ENCODE measurements at regions not wholly inside any gene's neighbourhood (a gene's known extent, or its start where the extent isn't known, plus 50 kb on each side); places are given as distances from the start of the nearest gene placed in this dataset.

GRCh38 chr4:74546057-74546456 is 101.1 kb downstream of the AREG start:
- ChIA-PET POLR2A (no interaction called here), CTCF (ENCODE audit: low intra/inter-chr PET ratio, low total read pairs) (no interaction called here)
- H3K79me2 ChIP-seq (ENCODE audit: insufficient read depth, low read length) = no peaks in the 10 kb centered on the region
- H3K9ac ChIP-seq (ENCODE audit: insufficient read depth, low read depth, low read length) = no peak overlapping the region
- H3K27me3 ChIP-seq (ENCODE audit: control insufficient read depth in 1 of 2, insufficient read depth in 2 of 2, low read length in 2 of 2) = no peaks in the 10 kb centered on the region
- no peak overlapping the region for H3K4me2 ChIP-seq (ENCODE audit: low read depth, low read length)
- peaks cover 10% of the 10 kb centered on the region; the same call in 1 of the 2 replicates for H3K4me1 ChIP-seq (ENCODE audit: insufficient read depth, low read length)
- WGBS (ENCODE audit: low lambda C conversion rate) = 86% methylated on average over 2 of the region's 2 CpGs
- no TSS peak for BruUV-seq (replicated peaks)
- no peak overlapping the region for H3K4me3 ChIP-seq (replicated peaks in 1 of 3; ENCODE audit: insufficient read depth in 1 of 3, low read depth in 2 of 3, low read length in 3 of 3)
- H2AFZ ChIP-seq (ENCODE audit: low read length) = no peak overlapping the region
- FAIRE-seq (no peak), ATAC-seq (no peak), DNase-seq (ENCODE audit: low spot score) (no peak)
- no peaks in the 10 kb centered on the region for H3K36me3 ChIP-seq (replicated peaks in 1 of 2; ENCODE audit: control insufficient read depth in 1 of 2, insufficient read depth in 2 of 2, low read length in 2 of 2)
- no peaks in the 10 kb centered on the region for H3K9me3 ChIP-seq (ENCODE audit: low read length)
- no peak for TF ChIP-seq ONECUT2 (CRISPR knock-in tag; IDR thresholded peaks at IDR 0.05)
- no peak for TF ChIP-seq ZNF24 (IDR thresholded peaks at IDR 0.05)
- TF ChIP-seq ZNF230 (CRISPR knock-in tag; IDR thresholded peaks at IDR 0.05) = no peak
- no peak for TF ChIP-seq THAP9 (CRISPR knock-in tag; IDR thresholded peaks at IDR 0.05; ENCODE audit: borderline replicate concordance)
- no peak for TF ChIP-seq NKX3-1 (CRISPR knock-in tag; IDR thresholded peaks at IDR 0.05)
- H4K20me1 ChIP-seq (ENCODE audit: insufficient read depth, low read length) = no peaks in the 10 kb centered on the region
- H3K27ac ChIP-seq (ENCODE audit: extremely low read length, insufficient read depth, low read length) = no peak overlapping the region
- in situ Hi-C loops (cut with HindIII; ENCODE audit: extremely low pct_ligation_motif_present, low pct_unique_long_range_greater_than_20kb) (no loop called here), intact Hi-C loops (cut with micrococcal nuclease; ENCODE audit: unreplicated experiment) (no loop called here)

DNA sequence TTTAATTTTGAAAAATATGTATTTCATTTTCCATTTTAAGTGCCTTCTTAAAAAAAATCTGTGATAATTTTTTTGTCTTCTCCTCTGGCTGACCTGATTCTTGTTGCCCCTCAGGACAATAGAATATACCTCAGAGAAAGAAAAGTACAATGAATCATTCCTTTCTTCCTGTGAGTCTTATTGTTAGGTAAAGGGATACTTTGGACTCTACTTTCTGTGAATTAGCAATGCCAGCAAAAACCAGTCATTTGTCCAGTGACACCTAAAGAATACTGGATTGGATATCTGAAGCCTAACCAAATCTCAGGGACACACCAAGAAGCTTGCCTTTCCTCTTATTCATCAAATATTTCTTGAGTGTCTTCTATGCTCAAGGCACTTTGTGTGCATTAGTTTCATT is 102.1 kb downstream of the AREG start:
- ChIA-PET CTCF (ENCODE audit: low intra/inter-chr PET ratio, low total read pairs) (no interaction called here), POLR2A (no interaction called here)
- DNase-seq (ENCODE audit: low spot score) (no peak), ATAC-seq (no peak), FAIRE-seq (no peak)
- no peak overlapping the region for H3K4me3 ChIP-seq (replicated peaks in 1 of 3; ENCODE audit: insufficient read depth in 1 of 3, low read depth in 2 of 3, low read length in 3 of 3)
- H3K9ac ChIP-seq (ENCODE audit: insufficient read depth, low read depth, low read length) = no peak overlapping the region
- TF ChIP-seq FOXJ3 (CRISPR knock-in tag; IDR thresholded peaks at IDR 0.05; ENCODE audit: borderline replicate concordance) = no peak
- TF ChIP-seq REPIN1 (CRISPR knock-in tag; IDR thresholded peaks at IDR 0.05; ENCODE audit: borderline replicate concordance, low read depth) = no peak
- TF ChIP-seq ZFP36L1 (CRISPR knock-in tag; IDR thresholded peaks at IDR 0.05) = no peak
- TF ChIP-seq, protein P1, sequence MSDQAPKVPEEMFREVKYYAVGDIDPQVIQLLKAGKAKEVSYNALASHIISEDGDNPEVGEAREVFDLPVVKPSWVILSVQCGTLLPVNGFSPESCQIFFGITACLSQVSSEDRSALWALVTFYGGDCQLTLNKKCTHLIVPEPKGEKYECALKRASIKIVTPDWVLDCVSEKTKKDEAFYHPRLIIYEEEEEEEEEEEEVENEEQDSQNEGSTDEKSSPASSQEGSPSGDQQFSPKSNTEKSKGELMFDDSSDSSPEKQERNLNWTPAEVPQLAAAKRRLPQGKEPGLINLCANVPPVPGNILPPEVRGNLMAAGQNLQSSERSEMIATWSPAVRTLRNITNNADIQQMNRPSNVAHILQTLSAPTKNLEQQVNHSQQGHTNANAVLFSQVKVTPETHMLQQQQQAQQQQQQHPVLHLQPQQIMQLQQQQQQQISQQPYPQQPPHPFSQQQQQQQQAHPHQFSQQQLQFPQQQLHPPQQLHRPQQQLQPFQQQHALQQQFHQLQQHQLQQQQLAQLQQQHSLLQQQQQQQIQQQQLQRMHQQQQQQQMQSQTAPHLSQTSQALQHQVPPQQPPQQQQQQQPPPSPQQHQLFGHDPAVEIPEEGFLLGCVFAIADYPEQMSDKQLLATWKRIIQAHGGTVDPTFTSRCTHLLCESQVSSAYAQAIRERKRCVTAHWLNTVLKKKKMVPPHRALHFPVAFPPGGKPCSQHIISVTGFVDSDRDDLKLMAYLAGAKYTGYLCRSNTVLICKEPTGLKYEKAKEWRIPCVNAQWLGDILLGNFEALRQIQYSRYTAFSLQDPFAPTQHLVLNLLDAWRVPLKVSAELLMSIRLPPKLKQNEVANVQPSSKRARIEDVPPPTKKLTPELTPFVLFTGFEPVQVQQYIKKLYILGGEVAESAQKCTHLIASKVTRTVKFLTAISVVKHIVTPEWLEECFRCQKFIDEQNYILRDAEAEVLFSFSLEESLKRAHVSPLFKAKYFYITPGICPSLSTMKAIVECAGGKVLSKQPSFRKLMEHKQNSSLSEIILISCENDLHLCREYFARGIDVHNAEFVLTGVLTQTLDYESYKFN (CRISPR knock-in tag; conservative IDR thresholded peaks at IDR 0.05) = no peak
- peak in 1 of 2 experiments; percentile 13; a peak in 1 of 4 replicates for TF ChIP-seq MAFK (conservative IDR thresholded peaks at IDR 0.05 in 1 of 2, IDR thresholded peaks at IDR 0.05 in 1 of 2; ENCODE audit: low read length in 2 of 2)
- TF ChIP-seq TBX3 (IDR thresholded peaks at IDR 0.05; ENCODE audit: borderline replicate concordance) = no peak
- no peak for TF ChIP-seq MIXL1 (CRISPR knock-in tag; IDR thresholded peaks at IDR 0.05)
- H4K20me1 ChIP-seq (ENCODE audit: insufficient read depth, low read length) = no peaks in the 10 kb centered on the region
- H3K4me2 ChIP-seq (ENCODE audit: low read depth, low read length) = no peak overlapping the region
- H3K4me1 ChIP-seq (ENCODE audit: insufficient read depth, low read length) = peaks cover 10% of the 10 kb centered on the region; the same call in 1 of the 2 replicates
- intact Hi-C loops (cut with micrococcal nuclease; ENCODE audit: unreplicated experiment) (no loop called here), in situ Hi-C loops (cut with HindIII; ENCODE audit: extremely low pct_ligation_motif_present, low pct_unique_long_range_greater_than_20kb) (no loop called here)
- no peak overlapping the region for H2AFZ ChIP-seq (ENCODE audit: low read length)
- H3K9me3 ChIP-seq (ENCODE audit: low read length) = no peaks in the 10 kb centered on the region
- H3K27ac ChIP-seq (ENCODE audit: extremely low read length, insufficient read depth, low read length) = no peak overlapping the region
- no peaks in the 10 kb centered on the region for H3K79me2 ChIP-seq (ENCODE audit: insufficient read depth, low read length)
- H3K36me3 ChIP-seq (replicated peaks in 1 of 2; ENCODE audit: control insufficient read depth in 1 of 2, insufficient read depth in 2 of 2, low read length in 2 of 2) = no peaks in the 10 kb centered on the region
- no peaks in the 10 kb centered on the region for H3K27me3 ChIP-seq (ENCODE audit: control insufficient read depth in 1 of 2, insufficient read depth in 2 of 2, low read length in 2 of 2)
- no TSS peak for BruUV-seq (replicated peaks)
